ENCODE measurements at regions not wholly inside any gene's neighbourhood (a gene's known extent, or its start where the extent isn't known, plus 50 kb on each side); places are given as distances from the start of the nearest gene placed in this dataset.

DNA sequence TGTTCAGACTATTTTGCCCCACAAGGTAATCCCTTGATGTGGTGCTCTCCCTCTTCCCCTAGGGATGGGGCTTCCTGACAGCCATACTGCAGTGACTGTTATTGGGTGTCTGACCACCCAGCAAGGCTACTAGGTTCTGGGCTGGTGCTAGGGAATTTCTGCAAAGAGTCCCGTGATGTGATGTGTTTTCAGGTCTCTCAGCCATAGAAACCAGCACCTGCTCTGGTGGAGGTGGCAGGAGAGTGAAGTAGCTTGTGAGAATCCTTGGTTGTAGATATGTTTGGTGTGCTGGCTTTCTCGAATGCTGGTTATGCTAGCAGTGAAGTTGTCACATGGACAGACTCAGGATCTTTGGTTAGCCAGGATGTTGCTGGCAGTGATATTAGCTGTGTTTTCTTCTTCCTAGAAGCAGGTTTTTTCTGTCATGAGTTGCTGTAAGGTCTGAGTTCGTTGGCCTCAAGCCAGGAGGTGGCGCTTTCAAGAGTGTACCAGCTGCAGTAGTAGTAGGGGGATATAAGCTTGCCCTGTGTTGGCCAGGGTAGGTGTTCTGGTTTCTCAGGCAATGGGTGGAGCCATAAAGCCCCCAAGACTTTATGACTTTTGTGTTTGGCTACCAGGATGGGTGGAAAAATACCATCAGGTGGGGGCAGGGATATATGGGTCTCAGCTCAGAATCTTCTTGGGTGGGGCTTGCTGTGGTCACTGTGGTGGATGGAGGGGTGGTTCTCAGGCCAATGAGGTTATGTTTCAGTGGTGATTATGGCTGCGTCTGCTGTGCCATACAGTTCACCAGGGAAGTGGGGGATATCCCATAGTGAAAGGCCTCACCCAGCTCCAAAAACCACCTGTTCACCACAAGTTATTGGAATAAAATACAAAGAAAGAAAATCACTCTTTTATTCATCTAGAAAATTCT, 1112.3 kb downstream of the KCNT2 start:
- no peak for DNase-seq

DNA sequence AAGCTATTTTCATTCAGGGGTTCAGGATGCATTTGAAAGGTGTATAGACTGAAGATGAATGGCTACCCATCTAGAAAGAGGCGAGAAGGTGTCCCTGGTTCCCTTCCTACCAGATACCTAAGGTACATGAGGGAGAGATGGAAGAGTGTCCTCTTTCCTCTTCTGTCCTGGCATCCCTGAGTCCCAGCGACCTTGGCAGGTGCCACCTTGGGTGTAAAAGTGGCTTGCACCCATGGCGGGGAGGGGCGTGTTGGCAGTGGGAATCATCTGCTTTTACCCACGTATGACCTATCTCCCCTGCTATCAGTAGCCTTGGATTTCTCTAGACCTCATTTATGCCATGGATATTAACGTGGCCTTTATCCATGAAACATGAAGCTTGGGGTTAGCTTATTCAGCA, 1126.1 kb downstream of the KCNT2 start:
- DNase-seq: no peak

- DNase-seq: no peak
These were observed 1126.9 kb downstream of the KCNT2 start for GRCh38 chr1:195481293-195481692.

DNA sequence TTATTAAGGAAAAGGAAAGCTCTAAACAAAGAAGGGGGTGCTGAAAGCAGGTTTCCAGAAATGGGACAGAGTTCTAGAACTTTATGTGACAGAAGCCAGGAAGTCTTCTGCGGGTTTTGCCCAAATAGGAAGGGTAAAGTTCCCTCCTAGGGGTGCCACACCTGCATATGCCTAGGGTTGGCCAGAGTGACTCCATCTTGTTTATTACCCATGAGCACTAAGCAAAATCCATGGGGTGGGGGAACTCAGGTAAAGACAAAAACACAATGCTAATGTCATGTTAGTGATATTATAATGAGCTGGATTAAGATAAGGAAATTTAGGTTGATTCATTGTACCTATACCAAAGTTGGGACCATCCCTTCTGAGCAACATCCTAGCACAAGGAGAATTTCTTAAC, 1132.7 kb downstream of the KCNT2 start:
- DNase-seq: no peak

DNA sequence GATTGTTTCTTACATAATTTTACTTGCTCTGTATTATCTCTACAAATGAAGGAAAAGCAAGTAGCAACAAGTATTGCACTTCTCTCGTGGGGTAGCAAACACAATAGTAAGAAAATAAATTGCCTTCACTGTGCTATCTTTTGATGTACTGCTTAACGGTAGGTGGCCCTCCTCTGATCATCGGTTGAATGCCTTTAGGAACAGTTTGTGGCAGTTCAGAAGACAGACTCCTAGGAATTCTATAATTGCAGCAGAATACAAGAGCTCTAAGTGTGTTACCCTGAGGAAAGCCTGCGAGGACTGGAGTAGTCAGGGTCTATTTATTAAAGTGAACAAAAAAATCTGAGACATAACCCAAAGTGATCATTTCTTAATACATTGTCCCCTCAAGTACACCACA, 1135.9 kb downstream of the KCNT2 start:
- no peak for DNase-seq

GRCh38 chr1:195466639-195467038, 1141.6 kb downstream of the KCNT2 start:
- no peak for DNase-seq

DNA sequence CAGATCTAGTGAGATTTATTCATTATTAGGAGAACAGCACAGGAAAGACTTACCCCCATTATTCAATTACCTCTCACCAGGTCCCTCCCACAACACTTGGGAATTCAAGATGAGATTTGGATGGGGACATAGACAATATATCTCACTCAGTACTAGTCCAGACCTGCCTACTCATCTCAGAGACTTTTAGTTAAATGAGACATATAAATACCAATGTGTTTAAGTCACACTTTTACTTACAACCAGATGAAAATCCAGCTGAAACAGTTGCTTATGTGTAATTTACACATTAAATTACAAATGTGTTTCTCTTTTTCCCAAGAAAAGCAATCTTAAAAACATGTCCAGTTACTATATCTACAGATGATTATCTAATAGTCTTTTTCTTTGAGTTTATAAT, 1145.6 kb downstream of the KCNT2 start:
- DNase-seq: no peak

DNA sequence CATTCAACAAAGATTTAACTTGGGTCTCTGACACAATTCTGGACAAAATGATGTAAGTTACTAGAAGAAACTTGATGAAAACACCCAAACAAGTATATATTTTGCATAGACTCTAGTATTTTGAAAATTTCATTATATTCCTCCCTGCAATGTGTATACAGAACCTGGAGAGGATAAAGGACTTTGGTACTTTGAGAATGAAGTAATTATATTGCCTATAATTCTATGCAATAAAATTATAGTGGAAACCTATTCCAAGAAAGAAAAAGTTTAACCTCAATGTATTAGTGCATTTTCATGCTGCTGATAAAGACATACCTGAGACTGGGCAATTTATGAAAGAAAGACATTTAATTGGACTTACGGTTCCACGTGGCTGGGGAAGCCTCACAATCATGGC, 1146.1 kb downstream of the KCNT2 start:
- DNase-seq: no peak

- no peak for DNase-seq
These were observed 1149.9 kb downstream of the KCNT2 start for GRCh38 chr1:195458365-195458764.

GRCh38 chr1:195450794-195451193, 1157.4 kb downstream of the KCNT2 start:
- DNase-seq: no peak

DNA sequence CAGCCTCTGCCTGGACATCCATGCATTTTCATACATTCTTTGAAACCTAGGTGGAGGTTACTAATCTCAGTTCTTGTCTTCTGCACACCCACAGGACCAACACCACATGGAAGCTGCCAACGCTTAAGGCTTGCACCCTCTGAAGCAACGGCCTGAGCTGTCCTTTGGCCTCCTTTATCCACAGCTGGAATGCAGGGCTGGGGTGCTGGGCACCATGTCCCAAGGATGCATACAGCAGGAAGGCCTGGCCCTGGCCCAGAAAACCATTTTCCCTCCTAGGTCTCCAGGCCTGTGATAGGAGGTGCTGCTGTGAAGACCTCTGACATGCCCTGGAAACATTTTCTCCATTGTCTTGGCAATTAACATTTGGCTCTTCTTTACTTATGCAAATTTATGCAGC, 1168.6 kb downstream of the KCNT2 start:
- DNase-seq: no peak

DNA sequence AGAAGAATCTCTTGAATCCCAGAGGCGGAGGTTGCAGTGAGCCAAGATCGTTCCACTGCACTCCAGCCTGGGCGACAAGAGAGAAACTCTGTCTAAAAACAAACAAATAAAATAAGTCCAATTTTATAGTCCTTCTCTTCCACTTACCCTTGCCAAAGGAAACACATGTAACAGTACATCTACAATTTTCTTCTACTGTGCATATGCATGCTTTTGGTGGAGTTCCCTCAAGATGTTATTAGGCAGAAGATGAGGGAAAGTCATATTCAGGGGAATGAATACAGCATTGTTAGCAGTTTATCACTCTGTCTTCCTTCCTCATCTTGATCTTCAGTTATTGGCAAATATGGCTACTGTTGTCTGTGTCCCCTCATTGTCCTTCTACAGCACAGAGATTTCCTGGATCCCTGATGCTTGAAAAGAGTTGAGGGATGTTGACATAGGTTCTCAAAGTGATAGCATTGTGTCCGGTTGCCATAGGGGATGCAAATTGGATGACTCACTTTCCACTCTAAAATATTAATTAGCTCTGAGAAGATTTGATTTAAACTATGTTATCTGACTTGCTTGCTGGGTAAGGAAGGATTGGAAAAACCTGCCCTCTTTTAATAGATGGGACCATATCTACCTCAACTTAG, 1173.6 kb downstream of the KCNT2 start:
- DNase-seq: no peak

DNA sequence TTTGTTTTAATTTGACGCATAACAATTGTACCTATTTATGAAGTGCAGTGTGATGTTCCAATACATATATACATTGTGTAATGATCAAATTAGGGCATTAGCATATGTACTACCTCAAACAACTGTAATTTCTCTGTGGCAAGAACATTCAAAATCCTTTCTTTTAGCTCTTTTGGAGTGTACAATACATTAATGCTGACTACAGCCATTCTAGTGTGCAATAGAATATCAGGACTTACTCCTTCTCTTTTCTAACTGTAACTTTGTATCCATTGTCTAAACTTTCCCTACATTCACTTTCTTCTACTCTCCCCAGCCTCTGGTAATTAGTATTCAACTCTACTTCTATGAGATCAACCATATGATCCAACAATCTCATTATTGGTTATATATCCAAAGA, 1177.4 kb downstream of the KCNT2 start:
- no peak for DNase-seq

DNA sequence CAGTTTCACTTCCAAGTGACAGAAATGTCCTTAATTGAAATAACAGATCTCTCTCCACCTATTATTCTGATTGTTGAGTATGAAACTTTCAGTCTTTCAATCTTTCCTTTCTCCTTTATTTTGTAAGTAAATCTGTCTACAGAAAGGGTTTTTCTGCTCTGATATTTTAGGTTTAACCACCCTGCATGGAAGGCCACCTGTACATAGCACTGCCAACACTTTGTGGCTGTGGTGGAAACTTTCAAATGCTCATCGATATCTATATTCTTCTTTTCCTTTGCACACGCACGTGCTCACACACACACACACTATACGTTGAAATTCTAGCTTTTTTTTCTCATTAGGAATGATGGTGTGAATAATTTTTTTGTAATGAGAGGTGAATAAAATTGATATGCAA, 1179.3 kb downstream of the KCNT2 start:
- DNase-seq: no peak

DNA sequence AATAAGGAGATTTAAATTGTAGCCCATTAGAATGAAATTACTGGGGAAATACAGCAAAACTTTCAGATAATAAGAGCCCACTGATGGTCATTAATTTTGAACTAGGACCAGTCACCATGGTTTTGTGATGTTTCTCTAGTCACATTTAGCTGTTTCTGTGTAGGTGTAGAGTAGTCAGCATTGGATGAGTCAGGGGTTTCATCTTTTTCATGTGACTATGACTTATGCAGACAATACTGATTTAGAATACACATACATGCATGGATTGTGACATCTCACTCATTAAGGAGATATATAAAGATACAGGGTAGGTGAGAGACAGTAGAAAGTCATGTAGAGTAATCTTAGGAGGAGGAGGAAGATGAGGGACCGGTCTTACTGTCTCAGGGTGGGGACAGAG, 1192.7 kb downstream of the KCNT2 start:
- DNase-seq: no peak

DNA sequence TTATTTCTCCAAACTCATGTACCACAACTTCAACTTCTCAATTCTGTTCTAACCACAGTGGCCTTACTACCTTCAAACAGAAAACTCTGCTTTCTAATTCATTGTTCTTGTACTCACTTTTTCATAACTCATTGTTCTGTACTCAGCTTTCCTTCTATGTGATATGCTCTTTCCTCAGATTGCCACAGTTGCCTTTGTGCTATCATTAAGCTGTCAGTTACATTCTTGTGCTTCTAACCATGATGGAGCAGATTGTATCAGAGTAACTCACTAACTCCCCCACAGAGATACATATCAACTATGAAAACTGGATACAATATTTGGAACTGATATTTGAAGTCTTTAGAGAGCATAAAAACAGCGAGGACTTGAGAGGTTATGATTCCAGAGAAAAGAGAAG, 1213.7 kb downstream of the KCNT2 start:
- no peak for DNase-seq

- DNase-seq: peak; percentile 10
These were observed 1232.0 kb downstream of the KCNT2 start for GRCh38 chr1:195376190-195376589.

DNA sequence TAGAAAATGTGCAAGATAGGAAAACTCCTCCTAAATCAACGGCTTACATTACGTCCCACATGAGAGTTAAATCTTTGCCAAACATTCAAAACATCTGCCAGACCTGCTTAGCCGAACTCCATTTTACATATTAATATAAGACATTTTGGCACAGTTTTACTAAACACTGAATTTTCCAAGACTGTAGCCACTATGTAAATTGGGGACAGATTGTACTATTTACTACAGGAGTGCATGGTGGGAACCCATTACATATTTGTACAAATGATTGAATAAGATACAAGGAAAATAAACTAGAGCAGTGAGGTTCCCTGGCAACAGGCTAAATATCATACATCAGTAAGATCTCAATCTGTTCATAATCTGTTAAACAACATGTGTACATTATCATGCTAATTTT, 1234.4 kb downstream of the KCNT2 start:
- no peak for DNase-seq

GRCh38 chr1:195345149-195345548, 1263.1 kb downstream of the KCNT2 start:
- no peak for DNase-seq

DNA sequence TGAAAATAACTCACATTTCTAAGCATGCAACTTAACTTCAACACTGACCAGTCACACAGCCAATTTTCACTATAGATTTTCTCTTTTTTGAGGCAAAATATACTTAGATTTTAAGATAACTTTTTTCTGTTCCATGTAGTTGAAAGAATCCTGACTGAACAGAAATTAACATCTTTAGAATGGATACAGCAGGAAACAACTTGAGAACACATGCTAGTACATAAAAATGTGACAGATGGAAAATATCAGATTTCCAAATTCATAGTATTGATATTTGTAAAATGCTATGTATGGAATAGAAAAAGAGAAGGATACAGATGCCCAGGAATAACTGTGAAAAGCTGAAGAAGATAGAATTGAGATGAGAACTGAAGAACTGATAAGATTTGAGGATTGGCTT, 1270.6 kb downstream of the KCNT2 start:
- no peak for DNase-seq

DNA sequence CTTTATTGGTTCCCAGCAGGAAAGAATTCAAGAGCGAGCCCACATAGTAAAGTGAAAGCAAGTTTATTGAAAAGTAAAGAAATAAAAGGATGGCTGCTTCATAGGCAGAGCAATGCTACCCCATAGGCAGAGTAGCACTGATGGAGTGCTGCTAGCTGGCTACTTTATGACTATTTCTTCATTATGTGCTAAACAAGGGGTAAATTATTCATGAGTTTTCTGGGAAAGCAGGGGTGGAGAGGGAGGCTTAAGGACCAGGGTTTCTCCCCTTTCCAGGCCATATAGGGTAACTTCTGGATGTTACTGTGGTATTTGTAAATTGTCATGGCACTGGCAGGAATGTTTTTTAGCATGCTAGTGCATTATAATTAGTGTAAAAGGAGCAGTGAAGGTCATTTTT, 1271.4 kb downstream of the KCNT2 start:
- DNase-seq: no peak

DNA sequence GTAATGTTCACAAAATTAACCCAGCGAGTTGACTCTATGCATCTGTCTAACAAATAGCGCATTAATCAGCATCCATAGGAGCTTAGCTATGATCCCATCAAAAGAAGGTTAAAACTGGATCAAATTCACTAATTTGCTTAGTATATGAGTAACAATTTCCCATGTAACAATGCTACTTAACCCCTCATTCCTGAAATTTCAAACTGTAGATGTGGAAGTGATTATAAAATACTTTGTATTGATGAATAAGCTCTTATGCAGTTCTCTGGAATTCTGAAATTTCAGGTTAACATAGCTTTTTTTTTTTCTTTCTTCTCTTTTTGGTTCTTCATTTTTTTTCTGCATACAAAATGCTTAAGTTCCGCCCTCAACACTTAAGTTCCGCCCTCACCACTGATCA, 1272.7 kb downstream of the KCNT2 start:
- no peak for DNase-seq

DNA sequence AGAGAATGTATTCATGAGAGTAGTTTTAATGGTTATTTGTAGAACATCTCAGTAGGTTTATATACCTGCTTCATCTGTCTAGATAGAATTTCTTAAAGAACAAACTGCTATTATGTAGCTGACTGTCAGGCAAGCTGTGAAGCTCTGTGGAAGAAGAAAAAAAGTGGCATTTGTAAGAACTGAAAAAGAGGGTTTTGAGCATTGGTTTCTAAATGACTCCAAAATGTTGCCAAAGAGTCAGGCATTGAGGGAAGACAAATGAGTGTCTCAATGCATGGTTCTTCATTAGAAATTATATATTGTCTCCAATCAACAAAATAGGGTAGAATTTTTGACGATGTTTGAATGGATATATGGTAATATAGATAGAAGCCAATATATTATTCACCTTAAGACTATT, 1276.1 kb downstream of the KCNT2 start:
- DNase-seq: no peak

DNA sequence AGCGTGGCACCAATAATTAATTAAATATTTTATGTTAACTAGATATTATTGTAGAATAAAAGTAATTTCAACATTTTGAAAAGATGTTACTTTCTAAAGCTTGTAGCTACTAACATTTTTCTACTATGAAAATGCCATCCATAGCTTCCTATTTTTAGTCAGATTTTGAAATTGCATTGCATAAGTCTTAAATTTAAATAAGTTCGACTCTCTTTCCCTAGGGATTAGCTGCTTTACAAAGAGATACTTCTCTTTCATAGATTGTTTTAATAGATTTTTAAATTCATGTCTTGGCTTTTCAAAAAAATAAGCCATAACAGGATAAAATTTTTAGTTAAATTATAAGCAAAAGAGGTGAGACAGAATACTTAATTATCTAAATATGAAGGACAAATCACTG, 1279.6 kb downstream of the KCNT2 start:
- no peak for DNase-seq

GRCh38 chr1:195328102-195328501, 1280.1 kb downstream of the KCNT2 start:
- DNase-seq: no peak

Measured in hematopoietic multipotent progenitor cell treated with erythropoietin and hydrocortisone succinate and interleukin-3 and kit ligand, for 6 days (in vitro differentiated cells).